Transverse colon (tissue), 4 donors: ENCODE measurements at regions not wholly inside any gene's neighbourhood (a gene's known extent, or its start where the extent isn't known, plus 50 kb on each side); places are given as distances from the start of the nearest gene placed in this dataset.

Experiments used
- CTCF ChIP-seq, 5 experiments: fragments of 200-600 bp in 3 of 5; fragments of 450-650 bp in 2 of 5; sonication (generic) in 3 of 5; IDR thresholded peaks; 1 replicate in 2 of 5; 2 replicates in 3 of 5; pipeline ENCODE4 v1.5.1; 2016 to 2017; ENCODE audit warnings: antibody characterized with exemption in 5 of 5, inconsistent platforms in 3 of 5, mild to moderate bottlenecking in 2 of 5, moderate library complexity in 1 of 5
- POLR2A ChIP-seq: fragments of 450-650 bp; IDR thresholded peaks from one replicate; pipeline ENCODE4 v1.6.1; 2016; ENCODE audit warnings: antibody characterized with exemption, mild to moderate bottlenecking, moderate library complexity
- POLR2AphosphoS5 ChIP-seq, 3 donors: sonication (generic); formaldehyde crosslinking; IDR thresholded peaks; one replicate each; pipeline ENCODE4 v1.6.1; 2016; ENCODE audit warnings: antibody characterized with exemption in 3 of 3

GRCh38 chr17:79322211-79323123, 247.8 kb downstream of the ENGASE start:
- TF ChIP-seq CTCF (IDR thresholded peaks at IDR 0.05) (no peak), POLR2A (no peak), POLR2AphosphoS5 (IDR thresholded peaks at IDR 0.05) (no peak)
